Uterus (tissue), 3 donors: ENCODE measurements at regions not wholly inside any gene's neighbourhood (a gene's known extent, or its start where the extent isn't known, plus 50 kb on each side); places are given as distances from the start of the nearest gene placed in this dataset.

Experiments used
- DNase-seq, 2 donors: peaks; one replicate each; pipeline ENCODE4 v3.0.0-alpha.2; 2019 to 2020
- H3K27ac ChIP-seq, 2 donors: fragments of 200-600 bp; sonication (generic); 1 replicate in 1 of 2; 2 replicates in 1 of 2; pipeline ENCODE4 v1.5.1; 2016 to 2018
- H3K27me3 ChIP-seq, 2 donors: fragments of 200-600 bp; sonication (generic); one replicate each; pipeline ENCODE4 v1.5.1; 2018 to 2019; ENCODE audit warnings: control low read depth in 1 of 2
- H3K36me3 ChIP-seq, 2 donors: fragments of 200-600 bp; sonication (generic); one replicate each; pipeline ENCODE4 v1.5.1; 2019; ENCODE audit warnings: control low read depth in 1 of 2
- H3K4me1 ChIP-seq, 2 donors: fragments of 200-600 bp; sonication (generic); one replicate each; pipeline ENCODE4 v1.5.1; 2018 to 2019; ENCODE audit warnings: control low read depth in 1 of 2
- H3K4me3 ChIP-seq, 2 donors: fragments of 200-600 bp; sonication (generic); 1 replicate in 1 of 2; 2 replicates in 1 of 2; pipeline ENCODE4 v1.5.1; 2018 to 2019; ENCODE audit warnings: mild to moderate bottlenecking in 1 of 2
- H3K9me3 ChIP-seq, 2 donors: fragments of 200-600 bp; sonication (generic); one replicate each; pipeline ENCODE4 v1.5.1; 2019; ENCODE audit warnings: control low read depth in 1 of 2
- POLR2A ChIP-seq, 2 donors: fragments of 450-650 bp; IDR thresholded peaks; one replicate each; pipeline ENCODE4 v1.6.1; 2016; ENCODE audit warnings: antibody characterized with exemption in 2 of 2, mild to moderate bottlenecking in 1 of 2, moderate library complexity in 1 of 2
- intact Hi-C: fragments of 100-400 bp; cut with DNase I; formaldehyde crosslinking; loops from one replicate; pipeline ENCODE4 v1.15.1; 2023; ENCODE audit warnings: low total_unique reads
- TF ChIP-seq, protein P1 (sequence below), 4 experiments: fragments of 200-600 bp in 2 of 4; fragments of 450-650 bp in 2 of 4; sonication (generic) in 2 of 4; IDR thresholded peaks; one replicate each; pipeline ENCODE4 v1.5.1; 2016 to 2019; ENCODE audit warnings: antibody characterized with exemption in 4 of 4, mild to moderate bottlenecking in 2 of 4, moderate library complexity in 1 of 4
- donor health status: DM: yes; HTN: yes; CAD: no.

DNA sequence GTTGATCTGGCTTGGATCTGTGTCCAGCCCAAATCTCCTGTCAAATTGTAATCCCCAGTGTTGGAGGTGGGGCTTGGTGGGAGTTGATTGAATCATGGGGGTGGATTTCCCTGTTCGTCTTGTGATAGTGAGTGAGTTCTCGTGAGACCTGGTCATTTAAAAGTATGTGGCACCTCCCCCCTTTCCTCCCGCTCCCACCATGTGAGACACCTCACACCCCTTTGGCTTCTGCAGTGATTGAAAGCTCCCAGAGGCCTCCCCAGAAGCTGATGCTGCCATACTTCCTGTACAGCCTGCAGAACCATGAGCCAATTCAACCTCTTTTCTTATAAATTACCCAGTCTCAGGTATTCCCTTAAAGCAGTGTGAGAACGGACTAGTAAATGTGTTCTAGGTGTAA, 117.3 kb upstream of the PTCH1 start:
- no peak overlapping the region for H3K4me3 ChIP-seq
- no peaks in the 10 kb centered on the region for H3K4me1 ChIP-seq
- H3K36me3 ChIP-seq = no peaks in the 10 kb centered on the region
- DNase-seq = no peak
- intact Hi-C loops = no loop called here
- TF ChIP-seq POLR2A (IDR thresholded peaks at IDR 0.05) = no peak
- TF ChIP-seq, protein P1, sequence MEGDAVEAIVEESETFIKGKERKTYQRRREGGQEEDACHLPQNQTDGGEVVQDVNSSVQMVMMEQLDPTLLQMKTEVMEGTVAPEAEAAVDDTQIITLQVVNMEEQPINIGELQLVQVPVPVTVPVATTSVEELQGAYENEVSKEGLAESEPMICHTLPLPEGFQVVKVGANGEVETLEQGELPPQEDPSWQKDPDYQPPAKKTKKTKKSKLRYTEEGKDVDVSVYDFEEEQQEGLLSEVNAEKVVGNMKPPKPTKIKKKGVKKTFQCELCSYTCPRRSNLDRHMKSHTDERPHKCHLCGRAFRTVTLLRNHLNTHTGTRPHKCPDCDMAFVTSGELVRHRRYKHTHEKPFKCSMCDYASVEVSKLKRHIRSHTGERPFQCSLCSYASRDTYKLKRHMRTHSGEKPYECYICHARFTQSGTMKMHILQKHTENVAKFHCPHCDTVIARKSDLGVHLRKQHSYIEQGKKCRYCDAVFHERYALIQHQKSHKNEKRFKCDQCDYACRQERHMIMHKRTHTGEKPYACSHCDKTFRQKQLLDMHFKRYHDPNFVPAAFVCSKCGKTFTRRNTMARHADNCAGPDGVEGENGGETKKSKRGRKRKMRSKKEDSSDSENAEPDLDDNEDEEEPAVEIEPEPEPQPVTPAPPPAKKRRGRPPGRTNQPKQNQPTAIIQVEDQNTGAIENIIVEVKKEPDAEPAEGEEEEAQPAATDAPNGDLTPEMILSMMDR (IDR thresholded peaks at IDR 0.05) = no peak
- no peaks in the 10 kb centered on the region for H3K9me3 ChIP-seq
- no peak overlapping the region for H3K27ac ChIP-seq
- no peaks in the 10 kb centered on the region for H3K27me3 ChIP-seq

DNA sequence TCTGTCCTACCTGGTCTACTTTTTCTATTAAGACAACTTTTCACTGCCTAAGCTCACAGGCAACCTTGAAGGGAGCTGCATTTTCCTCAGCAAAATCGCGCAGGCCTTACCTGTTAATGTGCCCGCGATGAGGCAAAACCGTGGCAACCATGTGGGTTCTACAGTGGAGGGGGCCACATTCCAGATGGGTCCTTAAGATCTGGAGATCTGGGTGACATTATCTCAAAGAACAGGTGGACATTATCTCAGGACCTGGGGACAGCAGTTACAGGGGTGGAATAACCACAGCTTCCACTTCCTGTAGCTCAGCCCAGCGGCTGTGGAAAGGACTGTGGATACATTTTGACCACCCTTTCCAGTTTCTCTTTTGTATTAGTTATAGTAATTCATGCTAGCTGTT, 112.8 kb upstream of the PTCH1 start:
- Histone ChIP-seq H3K4me3 (no peak overlapping the region), H3K27ac (no peak overlapping the region), H3K36me3 (no peaks in the 10 kb centered on the region), H3K9me3 (no peaks in the 10 kb centered on the region), H3K27me3 (no peaks in the 10 kb centered on the region), H3K4me1 (no peaks in the 10 kb centered on the region)
- DNase-seq = no peak
- TF ChIP-seq POLR2A (IDR thresholded peaks at IDR 0.05) = no peak
- TF ChIP-seq, protein P1 (IDR thresholded peaks at IDR 0.05) = no peak
- intact Hi-C loops = no loop called here

DNA sequence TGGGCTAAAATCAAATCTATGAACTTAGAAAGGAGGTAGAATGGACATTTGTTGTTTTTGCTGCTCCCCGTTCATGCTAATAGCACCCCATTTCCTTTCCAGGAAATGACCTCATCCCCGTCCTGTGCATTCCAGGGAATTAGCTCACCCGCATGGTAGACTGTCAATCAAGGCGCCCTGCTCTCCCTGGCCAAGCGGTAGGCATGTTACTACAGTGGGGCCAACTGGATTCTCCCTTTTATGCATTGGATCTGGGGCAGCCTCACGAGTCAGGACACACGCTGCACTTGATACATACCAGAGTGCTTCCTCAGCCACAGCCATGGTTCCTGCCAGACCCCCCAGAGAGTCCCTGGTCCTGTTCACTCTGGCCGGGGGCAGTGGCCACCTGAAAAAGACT, 111.0 kb upstream of the PTCH1 start:
- H3K9me3 ChIP-seq = no peaks in the 10 kb centered on the region
- H3K27me3 ChIP-seq = no peaks in the 10 kb centered on the region
- intact Hi-C loops = no loop called here
- no peaks in the 10 kb centered on the region for H3K4me1 ChIP-seq
- TF ChIP-seq POLR2A (IDR thresholded peaks at IDR 0.05) = no peak
- TF ChIP-seq, protein P1 (IDR thresholded peaks at IDR 0.05) = no peak
- no peak overlapping the region for H3K27ac ChIP-seq
- H3K4me3 ChIP-seq = no peak overlapping the region
- H3K36me3 ChIP-seq = no peaks in the 10 kb centered on the region
- no peak for DNase-seq

DNA sequence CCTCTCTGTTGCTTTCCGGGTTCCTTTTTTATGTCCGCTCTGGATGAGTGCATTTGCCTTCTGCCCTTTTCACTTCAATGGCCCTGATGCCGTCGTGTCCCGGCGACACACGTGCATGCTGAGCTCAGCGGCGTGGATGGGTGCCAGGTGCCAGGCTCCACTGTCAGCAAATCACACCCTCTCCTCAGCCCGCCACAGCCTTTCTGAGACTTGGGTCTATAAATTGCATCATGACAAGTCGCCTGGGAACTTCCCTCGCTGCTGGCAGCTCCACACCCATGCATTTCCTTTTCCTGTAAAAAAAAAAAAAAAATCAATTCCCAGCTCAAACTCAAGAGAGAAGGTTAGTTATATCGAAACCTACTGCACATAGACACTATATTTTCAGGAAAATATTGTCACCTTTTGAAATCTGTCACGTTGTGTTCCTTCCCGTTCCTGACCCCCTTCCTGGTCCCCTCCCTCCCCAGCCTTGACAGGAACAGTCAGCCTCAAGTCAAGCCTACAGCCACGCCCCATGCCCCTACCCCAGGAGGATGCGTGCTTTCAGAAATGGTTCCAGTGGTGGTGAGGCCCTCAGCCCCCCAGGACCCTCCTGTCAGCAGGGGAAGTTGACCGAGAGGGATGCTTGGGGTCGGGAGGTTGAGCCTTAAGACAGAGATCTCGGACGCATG, 110.3 kb upstream of the PTCH1 start:
- no peaks in the 10 kb centered on the region for H3K27me3 ChIP-seq
- H3K4me3 ChIP-seq = no peak overlapping the region
- H3K9me3 ChIP-seq = no peaks in the 10 kb centered on the region
- no peaks in the 10 kb centered on the region for H3K4me1 ChIP-seq
- peak; percentile 36 to 46 for DNase-seq
- intact Hi-C loops = no loop called here
- no peaks in the 10 kb centered on the region for H3K36me3 ChIP-seq
- TF ChIP-seq, protein P1 (IDR thresholded peaks at IDR 0.05) = no peak
- TF ChIP-seq POLR2A (IDR thresholded peaks at IDR 0.05) = no peak
- no peak overlapping the region for H3K27ac ChIP-seq

DNA sequence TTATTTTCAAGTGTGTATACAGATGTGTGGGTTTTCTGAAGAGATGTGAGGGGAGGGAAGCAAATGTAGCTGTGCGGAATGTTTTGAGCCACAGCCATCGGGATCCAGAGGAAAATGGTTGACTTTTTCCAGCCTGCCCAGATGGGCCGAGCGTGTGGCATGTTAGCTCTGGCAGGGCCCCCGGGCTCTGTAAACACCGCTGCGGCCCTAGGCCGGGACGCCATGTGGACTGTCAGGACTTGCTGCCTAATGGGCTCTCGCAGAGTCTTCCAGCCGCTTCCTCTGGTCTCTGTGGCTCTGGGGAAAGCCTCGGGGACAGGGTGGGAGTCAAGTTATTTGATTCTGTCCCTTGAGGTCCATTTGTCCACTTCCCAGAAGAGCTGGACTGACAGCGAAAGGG, 109.6 kb upstream of the PTCH1 start:
- TF ChIP-seq, protein P1 (IDR thresholded peaks at IDR 0.05) = no peak
- no peak for TF ChIP-seq POLR2A (IDR thresholded peaks at IDR 0.05)
- Histone ChIP-seq H3K27me3 (no peaks in the 10 kb centered on the region), H3K9me3 (no peaks in the 10 kb centered on the region), H3K36me3 (no peaks in the 10 kb centered on the region), H3K4me1 (no peaks in the 10 kb centered on the region), H3K27ac (no peak overlapping the region), H3K4me3 (no peak overlapping the region)
- intact Hi-C loops = no loop called here
- no peak for DNase-seq
